Liver (tissue), 7 donors: ENCODE measurements at regions not wholly inside any gene's neighbourhood (a gene's known extent, or its start where the extent isn't known, plus 50 kb on each side); places are given as distances from the start of the nearest gene placed in this dataset.
A peak's percentile ranks its signal among the peaks of the same experiment; 100 is the strongest.

Source experiments
- DNase-seq: peaks from one replicate; pipeline ENCODE4 v3.0.0-alpha.2; 2017; ENCODE audit warnings: low spot score
- H3K27ac ChIP-seq, 2 donors: one replicate each; pipeline ENCODE4 v1.7.0; 2013; ENCODE audit warnings: inconsistent platforms in 2 of 2, low read length in 2 of 2, control low read depth in 1 of 2, low read depth in 1 of 2, mild to moderate bottlenecking in 1 of 2
- H3K27me3 ChIP-seq, 4 donors: one replicate each; pipeline versions ENCODE4 v1.6.1 to v1.7.0; 2013; ENCODE audit warnings: low read length in 3 of 4, inconsistent platforms in 1 of 4, mild to moderate bottlenecking in 1 of 4, moderate library complexity in 1 of 4; ENCODE audit not compliant: control insufficient read depth in 4 of 4, insufficient read depth in 4 of 4
- H3K36me3 ChIP-seq, 4 donors: one replicate each; pipeline versions ENCODE4 v1.6.1 to v1.7.0; 2013; ENCODE audit warnings: low read length in 3 of 4, mild to moderate bottlenecking in 3 of 4, low read depth in 1 of 4, moderate library complexity in 1 of 4; ENCODE audit not compliant: control insufficient read depth in 4 of 4, insufficient read depth in 3 of 4
- H3K4me1 ChIP-seq, 4 donors: one replicate each; pipeline versions ENCODE4 v1.6.1 to v1.7.0; 2013; ENCODE audit warnings: low read length in 3 of 4, mild to moderate bottlenecking in 3 of 4, moderate library complexity in 1 of 4; ENCODE audit not compliant: control insufficient read depth in 4 of 4, insufficient read depth in 4 of 4
- H3K4me3 ChIP-seq, 3 donors: one replicate each; pipeline versions ENCODE4 v1.6.1 to v1.7.0; 2013; ENCODE audit warnings: low read length in 3 of 3, control low read depth in 1 of 3, low read depth in 1 of 3, mild to moderate bottlenecking in 1 of 3
- H3K9ac ChIP-seq, 2 donors: one replicate each; pipeline ENCODE4 v1.7.0; 2013; ENCODE audit warnings: low read length in 2 of 2, mild to moderate bottlenecking in 2 of 2, moderate library complexity in 2 of 2, control low read depth in 1 of 2, low read depth in 1 of 2
- H3K9me3 ChIP-seq, 4 donors: one replicate each; pipeline versions ENCODE4 v1.6.1 to v1.7.0; 2013; ENCODE audit warnings: low read length in 3 of 4; ENCODE audit not compliant: control insufficient read depth in 4 of 4
- ATF3 ChIP-seq: IDR thresholded peaks from 2 replicates; pipeline ENCODE4 v1.6.1; 2016; ENCODE audit warnings: antibody characterized with exemption
- EGR1 ChIP-seq, 2 donors: IDR thresholded peaks; 2 replicates each; pipeline ENCODE4 v1.6.1; 2016 to 2018; ENCODE audit warnings: antibody characterized with exemption in 2 of 2, low read depth in 2 of 2
- FOXA2 ChIP-seq: IDR thresholded peaks from 2 replicates; pipeline ENCODE4 v1.6.1; 2016; ENCODE audit warnings: antibody characterized with exemption
- HNF4A ChIP-seq, 2 donors: conservative IDR thresholded peaks; 2 replicates each; pipeline ENCODE4 v1.6.1; 2016; ENCODE audit warnings: antibody characterized with exemption in 2 of 2, mild to moderate bottlenecking in 2 of 2
- JUND ChIP-seq, 2 donors: IDR thresholded peaks; 2 replicates each; pipeline ENCODE4 v1.6.1; 2016; ENCODE audit warnings: antibody characterized with exemption in 2 of 2
- MAX ChIP-seq: IDR thresholded peaks from 2 replicates; pipeline ENCODE4 v1.6.1; 2016; ENCODE audit warnings: antibody characterized with exemption
- NR2F2 ChIP-seq: IDR thresholded peaks from 2 replicates; pipeline ENCODE4 v1.6.1; 2016; ENCODE audit warnings: antibody characterized with exemption
- RAD21 ChIP-seq, 2 donors: IDR thresholded peaks; 2 replicates each; pipeline ENCODE4 v1.6.1; 2016; ENCODE audit warnings: antibody characterized with exemption in 2 of 2, mild to moderate bottlenecking in 2 of 2
- REST ChIP-seq: IDR thresholded peaks from 2 replicates; pipeline ENCODE4 v1.6.1; 2016; ENCODE audit warnings: antibody characterized with exemption, mild to moderate bottlenecking
- RXRA ChIP-seq, 2 donors: IDR thresholded peaks; 2 replicates each; pipeline ENCODE4 v1.6.1; 2017 to 2018; ENCODE audit warnings: antibody characterized with exemption in 2 of 2, mild to moderate bottlenecking in 1 of 2
- SP1 ChIP-seq: IDR thresholded peaks from 2 replicates; pipeline ENCODE4 v1.6.1; 2018; ENCODE audit warnings: antibody characterized with exemption, mild to moderate bottlenecking
- TAF1 ChIP-seq: conservative IDR thresholded peaks from 2 replicates; pipeline ENCODE4 v1.6.1; 2016; ENCODE audit warnings: antibody characterized with exemption, mild to moderate bottlenecking
- YY1 ChIP-seq: IDR thresholded peaks from 2 replicates; pipeline ENCODE4 v1.6.1; 2016; ENCODE audit warnings: antibody characterized with exemption, mild to moderate bottlenecking
- ZBTB33 ChIP-seq: IDR thresholded peaks from 2 replicates; pipeline ENCODE4 v1.6.1; 2016; ENCODE audit warnings: antibody characterized with exemption
- WGBS: extraction: QIAGEN DNeasy Blood & Tissue Kit; methylation state at CpG from one replicate; pipeline ENCODE4 v1.1.7; 2013; 5-methylcytosine and 5-hydroxymethylcytosine counted together
- donor health status: healthy.
- donor health status: healthy.
- donor health status: healthy.
- donor health status: healthy.

DNA sequence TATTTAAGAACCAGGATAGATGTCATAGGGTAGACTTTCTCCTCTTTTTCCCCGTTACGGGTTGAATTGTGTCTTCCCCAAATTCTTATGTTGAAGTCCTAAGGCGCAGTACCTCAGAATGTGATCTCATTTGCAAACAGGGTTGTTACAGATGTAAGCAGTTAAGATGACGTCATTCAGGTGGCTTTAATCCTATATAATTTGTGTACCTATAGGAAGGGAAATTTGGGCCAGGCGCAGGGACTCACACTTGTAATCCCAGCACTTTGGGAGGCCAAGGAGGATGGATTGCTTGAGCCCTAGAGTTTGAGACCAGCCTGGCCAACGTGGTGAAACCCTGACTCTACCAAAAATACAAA, 99.5 kb upstream of the DHX40 start:
- H3K27me3 ChIP-seq = no peaks in the 10 kb centered on the region
- 56% methylated on average over 6 of the region's 6 CpGs for WGBS
- peak overlapping the region in 1 of 2 donors; percentile 6 for H3K9ac ChIP-seq
- peaks cover 7 to 50% (median 27%) of the 10 kb centered on the region in 4 donors for H3K4me1 ChIP-seq
- H3K36me3 ChIP-seq = no peaks in the 10 kb centered on the region
- peak overlapping the region; percentile 93 to 97 for H3K27ac ChIP-seq
- no peak overlapping the region for H3K4me3 ChIP-seq
- TF ChIP-seq JUND (IDR thresholded peaks at IDR 0.05) (peak in 1 of 2 donors; percentile 37), HNF4A (conservative IDR thresholded peaks at IDR 0.05) (no peak)
- DNase-seq = no peak
- H3K9me3 ChIP-seq = no peaks in the 10 kb centered on the region

DNA sequence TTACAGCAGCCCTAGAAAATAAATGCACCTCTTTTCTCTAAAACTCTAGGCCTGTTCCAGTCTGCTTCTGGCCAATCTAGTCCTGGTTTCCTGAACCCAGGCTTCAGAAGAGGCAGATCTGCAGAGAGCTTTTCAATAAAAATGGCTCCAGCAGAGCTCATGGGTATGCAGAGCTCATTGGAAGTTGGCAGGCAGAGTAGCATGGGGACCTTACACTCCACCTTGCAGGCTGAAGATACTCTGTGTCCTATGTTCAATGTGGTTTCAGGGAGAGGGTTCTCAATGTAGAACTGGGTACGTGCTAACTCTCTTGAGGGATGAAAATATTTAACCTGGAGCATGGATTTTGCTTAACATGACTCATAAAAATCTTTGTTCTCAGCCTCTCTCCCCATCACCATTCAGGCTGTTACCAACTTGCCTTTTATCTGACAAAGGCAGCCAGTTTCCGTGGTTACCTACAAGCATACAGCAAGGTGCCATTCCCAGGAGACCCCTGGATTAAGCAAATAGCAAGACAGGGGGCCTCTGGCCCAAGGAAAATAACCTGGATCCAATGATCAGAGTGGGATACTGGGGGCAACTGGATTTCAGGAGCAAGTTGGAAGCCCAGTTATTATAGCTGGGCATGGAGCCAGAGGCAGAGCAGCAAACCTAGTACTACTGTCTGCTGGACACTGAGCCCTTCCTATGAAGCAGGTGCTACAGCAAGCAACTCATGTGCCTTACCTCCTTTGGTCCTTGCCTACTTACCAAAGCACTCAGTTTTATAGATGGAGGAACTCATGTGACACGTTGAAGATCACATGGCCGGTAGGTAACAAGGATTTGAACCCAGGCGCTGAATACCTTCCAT, 98.2 kb upstream of the DHX40 start:
- TF ChIP-seq REST (no peak), RXRA (IDR thresholded peaks at IDR 0.05) (no peak), NR2F2 (no peak), SP1 (no peak), HNF4A (conservative IDR thresholded peaks at IDR 0.05) (no peak), MAX (no peak), RAD21 (IDR thresholded peaks at IDR 0.05) (no peak), TAF1 (no peak), YY1 (no peak), EGR1 (IDR thresholded peaks at IDR 0.05; ENCODE audit: low read depth in 2 of 2) (no peak), JUND (IDR thresholded peaks at IDR 0.05) (no peak), ZBTB33 (no peak), FOXA2 (no peak), ATF3 (no peak)
- H3K4me1 ChIP-seq = peaks cover 7 to 50% (median 27%) of the 10 kb centered on the region in 4 donors
- H3K9ac ChIP-seq = no peak overlapping the region
- DNase-seq = no peak
- H3K36me3 ChIP-seq = no peaks in the 10 kb centered on the region
- H3K27ac ChIP-seq = no peak overlapping the region
- no peaks in the 10 kb centered on the region for H3K27me3 ChIP-seq
- H3K4me3 ChIP-seq = no peak overlapping the region
- 91% methylated on average over 5 of the region's 5 CpGs for WGBS
- H3K9me3 ChIP-seq = no peaks in the 10 kb centered on the region
